ENCODE measurements at regions not wholly inside any gene's neighbourhood (a gene's known extent, or its start where the extent isn't known, plus 50 kb on each side); places are given as distances from the start of the nearest gene placed in this dataset.

DNA sequence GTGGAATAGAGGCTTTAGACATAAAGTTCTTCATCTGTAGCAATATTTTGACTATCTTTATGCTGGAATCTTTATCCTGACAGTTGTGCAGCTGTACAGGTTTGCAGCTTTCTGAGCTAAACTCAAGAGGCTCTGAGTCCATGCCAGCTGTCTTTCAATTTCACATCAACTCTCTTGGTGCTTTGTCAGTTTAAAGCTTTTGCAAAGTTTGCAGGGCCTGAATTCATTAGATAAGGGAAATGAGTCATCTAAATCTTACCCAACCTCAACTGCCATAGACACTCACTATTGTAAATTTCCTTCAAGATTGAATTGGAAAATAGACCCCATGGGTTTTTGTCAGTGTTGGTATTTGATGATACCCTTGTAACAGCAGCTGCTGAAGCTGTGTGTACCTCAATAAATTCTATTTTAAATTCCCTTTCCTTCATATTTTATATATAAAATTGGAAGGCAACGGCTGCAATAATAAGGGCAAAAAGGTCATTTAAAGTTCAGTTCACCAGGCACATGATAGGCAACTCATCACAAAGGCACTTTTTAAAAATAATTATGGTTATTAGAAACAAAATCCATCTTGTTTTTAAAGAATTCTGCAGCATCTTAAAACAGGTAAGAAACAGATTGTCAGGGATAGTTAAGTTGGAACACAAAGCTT lies 169.9 kb upstream of the SLC39A10 start:
- no peak for TF ChIP-seq MXD4 (CRISPR knock-in tag; IDR thresholded peaks at IDR 0.05; ENCODE audit: borderline replicate concordance)
- no peaks in the 10 kb centered on the region for H3K36me3 Mint-ChIP-seq
- no peaks in the 10 kb centered on the region for H3K9me3 Mint-ChIP-seq
- no peak for DNase-seq (ENCODE audit: low spot score)
- ATAC-seq = no peak
- no peaks in the 10 kb centered on the region for H3K27me3 Mint-ChIP-seq (ENCODE audit: low read depth)
- no peak overlapping the region for H3K27ac Mint-ChIP-seq
- CTCF ChIA-PET = no interaction called here
- no peak overlapping the region for H3K4me3 Mint-ChIP-seq
- POLR2A ChIA-PET = no interaction called here
- peaks cover 17% of the 10 kb centered on the region for H3K4me1 Mint-ChIP-seq

DNA sequence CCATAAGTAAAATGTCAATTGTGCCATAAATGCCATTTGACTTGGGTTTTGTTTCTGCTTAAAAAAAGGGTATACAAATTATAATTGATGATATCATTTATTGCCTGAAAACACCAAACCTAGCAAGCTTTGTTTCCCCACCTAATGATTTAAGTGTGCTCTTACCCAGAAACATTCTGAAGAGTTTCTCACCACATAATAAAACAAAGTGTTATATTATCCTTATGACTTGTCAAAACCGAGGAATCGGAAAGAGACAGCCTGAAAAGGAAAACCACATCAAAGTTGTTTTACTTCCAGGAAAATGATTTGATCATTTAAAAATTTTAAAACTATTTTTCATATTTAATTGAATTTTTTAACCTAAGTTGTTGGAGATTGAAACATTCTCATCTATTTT lies 170.5 kb upstream of the SLC39A10 start:
- DNase-seq (ENCODE audit: low spot score) = no peak
- no peaks in the 10 kb centered on the region for H3K36me3 Mint-ChIP-seq
- ATAC-seq = no peak

GRCh38 chr2:195482010-195482409 lies 175.0 kb upstream of the SLC39A10 start:
- DNase-seq (ENCODE audit: low spot score) (no peak), ATAC-seq (no peak)
- ChIA-PET CTCF (no interaction called here), POLR2A (interaction anchor here (1.1 kb wide), 1 partner anchor 175 kb away, joined by 3 read pairs; the partner anchor contains the start of gene SLC39A10)
- no peaks in the 10 kb centered on the region for H3K27me3 Mint-ChIP-seq (ENCODE audit: low read depth)
- no peaks in the 10 kb centered on the region for H3K36me3 Mint-ChIP-seq
- no peak overlapping the region for H3K27ac Mint-ChIP-seq
- H3K9me3 Mint-ChIP-seq = peaks cover 8% of the 10 kb centered on the region
- H3K4me3 Mint-ChIP-seq = no peak overlapping the region
- TF ChIP-seq, protein P1, sequence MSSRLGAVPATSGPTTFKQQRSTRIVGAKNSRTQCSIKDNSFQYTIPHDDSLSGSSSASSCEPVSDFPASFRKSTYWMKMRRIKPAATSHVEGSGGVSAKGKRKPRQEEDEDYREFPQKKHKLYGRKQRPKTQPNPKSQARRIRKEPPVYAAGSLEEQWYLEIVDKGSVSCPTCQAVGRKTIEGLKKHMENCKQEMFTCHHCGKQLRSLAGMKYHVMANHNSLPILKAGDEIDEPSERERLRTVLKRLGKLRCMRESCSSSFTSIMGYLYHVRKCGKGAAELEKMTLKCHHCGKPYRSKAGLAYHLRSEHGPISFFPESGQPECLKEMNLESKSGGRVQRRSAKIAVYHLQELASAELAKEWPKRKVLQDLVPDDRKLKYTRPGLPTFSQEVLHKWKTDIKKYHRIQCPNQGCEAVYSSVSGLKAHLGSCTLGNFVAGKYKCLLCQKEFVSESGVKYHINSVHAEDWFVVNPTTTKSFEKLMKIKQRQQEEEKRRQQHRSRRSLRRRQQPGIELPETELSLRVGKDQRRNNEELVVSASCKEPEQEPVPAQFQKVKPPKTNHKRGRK (CRISPR knock-in tag; IDR thresholded peaks at IDR 0.05; ENCODE audit: borderline replicate concordance) = no peak
- TF ChIP-seq ELF4 (CRISPR knock-in tag; IDR thresholded peaks at IDR 0.05; ENCODE audit: low read depth) (no peak), FOXP4 (CRISPR knock-in tag; IDR thresholded peaks at IDR 0.05) (no peak), ZNF317 (CRISPR knock-in tag; IDR thresholded peaks at IDR 0.05; ENCODE audit: borderline replicate concordance, low read depth) (no peak)
- no peaks in the 10 kb centered on the region for H3K4me1 Mint-ChIP-seq

More for the DNA sequence above, 170.5 kb upstream of the SLC39A10 start:
- peaks cover 13% of the 10 kb centered on the region for H3K4me1 Mint-ChIP-seq
- TF ChIP-seq ZNF263 (CRISPR knock-in tag; IDR thresholded peaks at IDR 0.05; ENCODE audit: low read depth) (no peak), HMGA2 (CRISPR knock-in tag; IDR thresholded peaks at IDR 0.05) (no peak)
- TF ChIP-seq, protein P1 (CRISPR knock-in tag; IDR thresholded peaks at IDR 0.05; ENCODE audit: borderline replicate concordance) = no peak
- CTCF ChIA-PET = no interaction called here
- H3K27ac Mint-ChIP-seq = no peak overlapping the region
- H3K4me3 Mint-ChIP-seq = no peak overlapping the region
- no peaks in the 10 kb centered on the region for H3K27me3 Mint-ChIP-seq (ENCODE audit: low read depth)
- no peaks in the 10 kb centered on the region for H3K9me3 Mint-ChIP-seq
- POLR2A ChIA-PET = no interaction called here

DNA sequence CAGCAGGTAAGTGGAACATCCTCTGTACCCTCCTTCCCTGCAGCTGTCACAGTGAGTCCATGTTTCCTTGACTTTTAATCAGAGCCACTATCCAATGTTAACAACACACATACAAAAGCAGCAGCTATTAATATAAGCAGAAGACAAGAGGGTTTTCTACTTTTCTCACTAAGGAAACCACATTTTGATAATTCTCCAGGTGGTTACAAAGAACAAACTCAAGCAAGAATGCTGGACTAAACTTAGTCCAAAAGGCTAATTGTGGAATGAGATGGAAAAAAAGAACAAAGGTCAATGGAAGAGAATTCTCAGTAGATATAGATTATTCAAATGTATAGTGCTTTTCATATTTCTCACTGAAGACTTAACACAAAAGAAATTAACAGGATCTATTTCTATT lies 176.9 kb upstream of the SLC39A10 start:
- H3K27me3 Mint-ChIP-seq (ENCODE audit: low read depth) = no peaks in the 10 kb centered on the region
- no peak for ATAC-seq
- no peaks in the 10 kb centered on the region for H3K4me1 Mint-ChIP-seq
- H3K9me3 Mint-ChIP-seq = peaks cover 8% of the 10 kb centered on the region
- DNase-seq (ENCODE audit: low spot score) = no peak
- POLR2A ChIA-PET = no interaction called here
- CTCF ChIA-PET = no interaction called here
- no peaks in the 10 kb centered on the region for H3K36me3 Mint-ChIP-seq
- H3K27ac Mint-ChIP-seq = no peak overlapping the region
- no peak overlapping the region for H3K4me3 Mint-ChIP-seq
- TF ChIP-seq NR3C1 (CRISPR knock-in tag; conservative IDR thresholded peaks at IDR 0.05; ENCODE audit: low read depth) (no peak), CTCF (IDR thresholded peaks at IDR 0.05) (no peak), IRF1 (CRISPR knock-in tag; IDR thresholded peaks at IDR 0.05) (no peak), ZNF281 (CRISPR knock-in tag; IDR thresholded peaks at IDR 0.05) (no peak), MYBL2 (CRISPR knock-in tag; IDR thresholded peaks at IDR 0.05) (no peak), TP53 (CRISPR knock-in tag; IDR thresholded peaks at IDR 0.05) (no peak), GABPB1 (CRISPR knock-in tag; IDR thresholded peaks at IDR 0.05) (no peak), JUN (CRISPR knock-in tag; IDR thresholded peaks at IDR 0.05) (no peak)
- TF ChIP-seq, protein P1 (CRISPR knock-in tag; IDR thresholded peaks at IDR 0.05; ENCODE audit: borderline replicate concordance) = no peak

Measured in WTC11 (cell line).